ENCODE measurements at regions not wholly inside any gene's neighbourhood (a gene's known extent, or its start where the extent isn't known, plus 50 kb on each side); places are given as distances from the start of the nearest gene placed in this dataset.
A peak's percentile ranks its signal among the peaks of the same experiment; 100 is the strongest.
"Not testable (repeated sequence)": the region's sequence is repeated elsewhere in the genome, so short reads cannot be mapped to it uniquely, and the experiment has no call there.

DNA sequence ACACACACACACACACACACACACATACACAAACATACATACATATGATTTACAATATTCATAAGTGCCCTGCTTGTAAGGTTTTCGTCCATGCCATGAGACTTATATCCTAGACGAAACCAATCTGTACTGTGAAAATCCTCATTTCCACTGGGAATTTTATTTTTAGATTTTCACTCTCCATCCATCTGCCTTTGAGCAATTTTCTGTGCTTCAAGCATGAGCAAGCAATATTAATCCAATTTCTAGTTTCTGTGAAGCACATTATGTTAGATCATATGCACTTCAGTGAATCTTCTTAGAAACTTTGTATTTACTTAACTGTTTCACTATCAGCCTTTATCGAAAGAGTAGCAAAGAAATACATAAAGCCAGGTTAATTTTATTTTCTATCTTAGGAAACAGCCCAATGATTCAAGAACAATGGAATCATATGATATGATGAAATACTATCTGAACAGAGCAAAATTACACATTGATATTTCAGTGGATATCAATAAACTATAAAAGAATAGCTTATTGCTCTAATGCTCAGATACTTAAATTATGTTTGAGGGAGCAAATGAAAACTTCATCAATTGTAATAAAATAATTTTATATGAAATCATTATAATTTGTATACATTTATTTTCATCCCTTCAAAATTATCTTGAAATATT lies 1100.7 kb upstream of the MIR17HG start:
- no peak for DNase-seq (ENCODE audit: low read depth)

DNA sequence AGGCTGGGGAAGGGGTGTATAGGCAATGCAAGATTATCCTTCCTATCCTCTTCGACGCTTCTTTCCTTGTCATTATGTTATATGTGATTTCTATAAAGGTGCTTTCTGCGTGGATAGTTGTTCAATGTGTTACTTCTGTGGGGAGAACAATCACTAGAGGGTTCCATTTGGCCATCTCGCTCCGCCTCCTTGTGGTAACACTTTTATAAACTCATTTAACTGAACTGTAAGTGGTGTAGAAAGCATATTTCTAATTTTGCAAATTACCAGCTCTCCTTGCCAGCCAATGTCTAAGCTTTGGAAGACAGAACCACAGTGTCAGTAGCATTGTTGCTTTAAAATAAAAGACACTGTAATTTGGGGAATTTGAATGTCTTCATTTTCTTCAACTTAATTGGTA lies 1093.7 kb upstream of the MIR17HG start:
- peak; percentile 1 for DNase-seq (ENCODE audit: low read depth)

DNA sequence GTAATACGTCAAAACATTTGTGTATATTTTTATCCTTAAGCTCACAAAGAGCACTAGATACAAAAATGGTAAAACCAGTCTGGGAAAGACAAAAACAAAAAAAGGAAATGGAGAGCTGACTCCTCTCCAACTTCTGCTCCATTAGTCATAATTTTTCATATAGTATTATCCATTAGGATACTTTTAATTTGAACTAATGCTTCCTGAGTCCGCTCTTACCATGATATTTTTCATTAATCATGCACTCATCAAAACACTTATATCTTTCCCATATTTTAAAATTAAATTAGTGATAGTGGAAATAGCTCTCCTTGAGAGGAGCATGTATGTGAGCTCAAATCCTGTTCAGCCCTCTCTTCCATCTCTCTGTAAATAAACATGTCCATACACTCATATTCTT lies 1093.0 kb upstream of the MIR17HG start:
- no peak for DNase-seq (ENCODE audit: low read depth)

DNA sequence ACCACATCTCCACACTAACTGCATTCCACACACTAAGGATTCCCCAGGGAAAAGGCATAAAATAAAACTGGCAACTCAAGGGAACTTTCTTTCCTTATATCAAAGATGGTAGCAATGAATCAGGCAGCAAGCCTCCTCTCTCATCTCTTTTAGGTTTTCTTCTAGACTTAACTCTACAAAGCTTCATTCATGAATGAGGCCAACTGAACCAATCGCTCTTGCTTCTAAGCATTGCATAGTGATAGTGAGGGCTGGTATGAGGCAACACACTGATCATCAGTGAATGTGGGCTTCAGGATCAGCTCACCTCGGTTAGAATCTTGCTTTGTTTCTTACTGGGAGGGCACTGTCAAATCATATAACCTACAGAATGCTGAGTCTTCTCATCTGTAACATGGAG lies 1090.7 kb upstream of the MIR17HG start:
- no peak for DNase-seq (ENCODE audit: low read depth)

DNA sequence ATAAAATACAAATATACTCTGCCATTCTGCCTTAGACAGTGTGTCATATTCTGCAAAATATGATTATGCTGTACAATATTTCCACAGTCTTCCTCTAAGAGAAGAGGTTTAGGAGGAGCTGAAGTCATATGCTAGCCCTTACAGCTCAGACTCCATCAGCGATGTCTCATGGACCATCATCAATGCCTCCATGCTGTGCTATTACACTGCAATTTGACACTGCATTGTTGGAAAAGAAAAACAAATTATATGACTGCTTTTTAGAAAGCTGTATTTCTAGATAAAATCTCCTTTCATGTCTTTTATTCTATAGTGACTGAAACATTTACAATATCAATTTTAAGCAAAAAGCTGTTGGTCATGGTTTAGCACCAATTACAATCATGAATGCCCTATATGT lies 1089.4 kb upstream of the MIR17HG start:
- DNase-seq (ENCODE audit: low read depth) = no peak

DNA sequence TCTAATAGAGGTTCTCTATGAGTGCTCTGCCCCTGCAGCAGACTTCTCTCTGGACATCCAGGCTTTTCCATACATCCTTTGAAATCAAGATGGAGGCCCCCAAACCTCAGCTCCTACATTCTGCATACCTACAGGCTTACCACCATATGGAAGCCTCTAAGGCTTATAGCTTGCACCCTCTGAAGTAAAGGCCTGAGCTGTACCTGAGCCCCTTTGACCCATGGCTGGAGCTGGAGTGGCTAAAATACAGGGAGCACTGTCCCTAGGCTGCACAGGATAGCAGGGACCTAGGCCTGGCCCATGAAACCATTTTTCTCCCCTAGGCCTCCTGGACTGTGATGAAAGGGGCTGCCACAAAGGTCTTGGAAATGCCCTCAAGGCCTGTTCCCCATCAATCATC lies 1086.1 kb upstream of the MIR17HG start:
- no peak for DNase-seq (ENCODE audit: low read depth)

DNA sequence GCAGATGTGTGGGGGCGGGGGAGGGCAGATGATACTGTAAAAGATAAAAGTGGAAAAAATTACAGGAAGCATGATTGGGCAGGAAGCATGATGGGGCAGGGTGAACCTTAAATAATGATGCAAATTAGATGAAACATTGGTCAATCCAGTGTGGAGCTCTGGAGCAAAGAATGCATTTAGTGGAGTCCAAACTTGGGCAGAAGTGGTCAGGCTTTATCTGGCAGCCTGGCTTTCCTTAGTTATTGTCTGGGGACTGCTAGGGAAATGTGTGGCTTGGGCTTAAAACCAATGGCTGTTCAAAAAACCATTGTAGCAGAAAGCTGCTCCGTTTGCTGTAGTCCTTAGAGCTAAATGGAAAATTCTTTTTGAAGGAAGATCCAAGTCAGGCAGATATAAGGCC lies 1077.3 kb upstream of the MIR17HG start:
- peak; percentile 1 for DNase-seq (ENCODE audit: low read depth)

DNA sequence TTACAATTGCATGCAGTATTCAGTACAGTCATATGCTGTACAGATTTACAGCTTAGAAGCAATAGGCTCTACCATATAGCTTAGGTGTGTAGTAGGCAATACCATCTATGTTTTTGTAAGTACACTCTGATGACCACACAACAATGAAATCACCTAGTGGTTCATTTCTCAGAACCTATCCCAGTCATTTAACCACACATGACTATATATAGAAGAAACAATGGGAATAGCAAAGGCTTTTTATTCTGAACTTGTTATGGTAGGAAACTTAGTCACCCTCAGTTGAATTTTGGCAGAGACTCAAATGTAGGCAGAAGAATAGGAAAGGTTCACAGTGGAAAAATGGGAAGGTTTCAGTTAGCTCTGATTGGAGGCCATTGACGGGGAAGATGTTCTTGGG lies 1075.1 kb upstream of the MIR17HG start:
- DNase-seq (ENCODE audit: low read depth) = peak; percentile 46

DNA sequence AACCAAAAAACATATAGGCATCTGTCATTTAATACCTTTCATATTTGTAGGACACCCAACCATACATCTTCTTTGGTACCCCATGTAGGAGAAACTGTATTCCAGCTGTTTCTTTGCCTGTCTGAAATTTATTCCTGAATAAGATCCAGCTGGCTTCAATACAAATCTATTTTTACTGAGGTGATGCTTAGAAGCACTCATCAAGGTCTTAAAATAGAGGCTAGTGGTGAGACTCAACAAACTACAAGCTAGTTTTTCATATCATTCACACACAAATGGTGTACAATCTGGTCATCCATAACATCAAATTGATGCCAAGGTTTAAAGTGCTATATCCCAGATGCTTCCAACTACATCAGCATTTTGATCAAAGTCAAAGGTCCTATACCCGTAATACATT lies 1071.3 kb upstream of the MIR17HG start:
- DNase-seq (ENCODE audit: low read depth) = no peak

DNA sequence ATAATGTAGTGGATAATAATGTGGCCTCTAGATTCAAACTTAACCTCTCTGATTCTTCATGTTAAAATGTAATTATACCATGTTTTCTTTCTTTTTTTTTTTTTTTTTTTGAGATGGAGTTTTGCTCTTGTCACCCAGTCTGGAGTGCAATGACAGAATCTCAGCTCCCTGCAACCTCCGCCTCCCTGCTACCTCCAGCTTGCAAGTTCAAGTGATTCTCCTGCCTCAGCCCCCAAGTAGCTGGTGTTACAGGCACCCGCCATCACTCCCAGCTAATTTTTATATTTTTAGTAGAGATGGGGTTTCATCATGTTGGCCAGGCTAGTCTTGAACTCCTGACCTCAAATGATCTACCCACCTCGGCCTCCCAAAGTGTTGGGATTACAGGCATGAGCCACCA lies 1069.3 kb upstream of the MIR17HG start:
- DNase-seq (ENCODE audit: low read depth) = not testable (repeated sequence)

DNA sequence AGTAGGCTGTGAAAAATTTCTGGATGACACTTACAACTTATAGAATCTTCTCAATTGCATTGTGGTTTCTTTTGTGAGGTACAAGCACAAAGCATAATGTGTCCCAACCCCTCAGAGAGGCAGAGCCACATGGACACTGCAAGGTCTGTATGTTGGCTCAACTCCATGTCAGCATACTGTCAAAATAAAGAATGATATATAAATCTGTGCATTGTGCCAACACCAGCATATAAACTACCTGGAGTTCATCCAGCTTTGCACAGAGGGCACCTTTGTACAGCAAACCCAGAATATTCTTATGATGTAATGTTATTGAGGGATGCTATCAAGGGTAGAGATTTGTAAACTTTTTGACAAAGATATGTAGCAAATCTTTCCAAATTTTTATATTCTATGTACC lies 1065.8 kb upstream of the MIR17HG start:
- no peak for DNase-seq (ENCODE audit: low read depth)

DNA sequence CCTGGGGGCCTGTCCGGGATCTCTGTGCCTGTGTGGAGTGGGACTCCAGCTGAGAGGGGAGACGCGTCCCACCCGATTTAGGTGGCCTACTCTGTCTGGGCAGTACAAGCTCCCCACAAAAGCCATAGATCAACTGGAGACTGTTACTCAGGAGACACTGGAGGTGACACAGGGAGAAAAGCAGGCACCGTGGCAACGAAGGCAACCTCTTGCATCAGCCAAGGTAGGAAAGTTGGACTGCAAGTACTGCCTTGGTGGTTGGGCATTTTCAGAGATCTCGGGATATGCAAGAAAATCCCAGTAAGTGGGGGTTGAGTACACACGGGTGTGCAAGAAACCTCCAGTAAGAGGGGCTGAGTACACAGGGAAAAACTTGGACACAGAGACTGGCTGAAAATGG lies 1060.0 kb upstream of the MIR17HG start:
- no peak for DNase-seq (ENCODE audit: low read depth)

DNA sequence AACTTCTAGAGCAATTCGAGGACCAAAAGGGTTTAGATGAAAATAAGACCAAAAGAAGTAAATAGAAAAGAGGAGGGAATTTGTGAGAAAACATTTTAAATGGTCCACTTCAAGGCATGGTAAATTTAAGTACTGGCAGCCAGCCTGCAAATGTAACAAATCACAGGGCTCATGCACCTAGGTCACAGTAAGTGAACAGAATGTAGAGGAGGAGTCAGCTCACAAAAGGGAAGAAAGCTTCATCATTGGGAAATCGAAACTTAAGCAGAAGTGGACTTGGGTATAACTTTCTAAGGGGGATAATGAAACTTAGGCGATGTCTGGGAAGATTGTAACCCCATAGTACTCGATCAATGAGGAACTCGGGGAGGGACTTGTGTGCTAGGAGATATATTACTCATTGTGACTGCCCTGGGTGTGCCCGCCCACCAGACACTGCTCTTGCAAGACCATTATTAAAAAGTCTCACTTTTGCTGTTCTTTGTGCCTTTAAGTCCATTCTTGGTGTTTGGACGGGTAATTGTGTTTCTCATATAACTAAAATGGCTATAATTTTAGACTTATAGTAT lies 1053.6 kb upstream of the MIR17HG start:
- DNase-seq (ENCODE audit: low read depth) = no peak

DNA sequence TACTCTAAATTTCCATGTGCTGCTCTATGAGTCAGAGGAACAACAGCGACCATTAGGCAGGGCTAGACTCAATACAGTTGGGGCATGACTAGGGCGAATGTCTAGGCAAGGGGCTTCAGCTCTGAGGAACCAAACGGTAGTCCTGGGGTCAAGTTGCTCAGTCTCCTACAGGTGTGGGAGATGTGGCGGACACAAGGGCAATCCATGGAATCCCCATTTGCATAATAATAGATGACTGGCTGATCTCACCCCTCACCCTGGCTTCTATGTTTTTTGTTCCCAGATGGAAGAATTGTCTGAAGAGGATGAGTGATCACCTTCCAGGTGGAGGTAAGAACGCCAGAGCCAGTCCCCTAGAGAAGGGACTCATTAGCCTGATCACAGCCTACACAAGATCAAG lies 1048.2 kb upstream of the MIR17HG start:
- no peak for DNase-seq (ENCODE audit: low read depth)

DNA sequence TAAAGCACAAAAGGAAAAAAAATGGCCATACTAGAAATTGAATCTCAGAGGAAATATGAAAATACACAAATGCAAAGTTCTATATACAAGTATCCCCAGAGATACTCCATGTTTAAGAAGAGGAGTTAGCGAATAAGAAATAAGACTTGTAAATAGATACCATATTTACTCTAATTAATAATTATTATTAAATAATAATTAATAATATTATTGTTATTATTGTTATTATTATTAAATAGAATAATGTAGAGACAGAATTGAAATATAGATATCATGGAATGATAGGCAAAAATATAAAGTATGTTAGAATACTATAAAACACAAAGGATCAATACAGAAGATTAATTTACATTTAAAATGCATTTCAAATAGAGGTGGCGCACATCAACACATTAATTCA lies 1047.5 kb upstream of the MIR17HG start:
- DNase-seq (ENCODE audit: low read depth) = no peak

DNA sequence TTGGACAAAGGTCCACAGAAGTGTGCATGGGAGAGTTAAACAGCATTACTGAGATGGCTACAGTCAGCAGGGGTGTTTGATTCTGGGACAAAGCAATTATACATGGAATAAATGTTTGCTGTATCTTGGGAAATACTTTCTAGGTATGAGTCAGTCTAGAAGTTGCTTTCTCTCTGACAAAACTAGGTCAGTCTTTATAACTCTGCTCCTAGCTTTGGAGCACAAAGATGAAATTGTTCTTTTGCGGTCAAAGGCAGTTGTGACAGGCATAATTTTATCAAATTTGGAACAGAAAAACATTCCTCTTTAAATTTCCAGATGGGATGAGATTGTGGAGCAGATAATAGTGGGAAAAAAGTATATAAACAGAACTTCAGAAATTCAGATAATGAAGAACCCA lies 1045.4 kb upstream of the MIR17HG start:
- peak; percentile 94 for DNase-seq (ENCODE audit: low read depth)

DNA sequence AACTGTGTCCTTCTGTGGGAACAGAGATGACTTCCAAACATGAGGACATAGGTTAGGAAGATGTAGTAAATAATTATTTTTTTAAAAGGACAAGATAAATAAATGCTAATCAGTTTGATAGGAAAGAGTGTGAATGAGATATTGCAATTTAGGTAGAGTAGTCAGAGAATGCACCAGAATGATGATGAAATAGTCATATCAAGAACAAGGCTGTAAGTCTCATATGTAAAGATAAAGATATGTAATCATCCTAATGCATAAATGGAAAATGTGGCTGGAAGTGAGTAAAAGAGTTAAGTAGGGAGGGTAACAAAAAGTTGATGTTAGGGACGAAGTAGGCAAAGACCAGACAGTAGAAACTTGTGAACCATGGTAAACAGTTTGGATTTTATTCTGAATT lies 1041.7 kb upstream of the MIR17HG start:
- no peak for DNase-seq (ENCODE audit: low read depth)

DNA sequence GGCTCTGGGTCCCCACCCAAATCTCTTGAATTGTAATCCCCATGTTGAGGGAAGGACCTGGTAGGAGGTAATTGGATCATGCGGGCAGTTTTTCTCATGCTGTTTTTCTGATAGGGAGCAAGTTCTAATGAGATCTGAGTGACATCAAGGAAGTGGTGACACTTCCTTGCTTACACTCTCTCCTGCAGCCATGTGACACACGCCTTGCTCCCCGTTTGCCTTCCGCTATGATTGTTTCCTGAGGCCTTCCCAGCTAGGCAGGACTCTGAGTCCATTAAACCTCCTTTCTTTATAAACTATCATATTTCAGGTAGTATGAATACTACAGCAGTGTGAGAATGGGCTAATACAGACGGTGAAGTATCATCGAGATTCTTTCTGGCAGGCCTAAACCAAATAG lies 1040.4 kb upstream of the MIR17HG start:
- DNase-seq (ENCODE audit: low read depth) = no peak

DNA sequence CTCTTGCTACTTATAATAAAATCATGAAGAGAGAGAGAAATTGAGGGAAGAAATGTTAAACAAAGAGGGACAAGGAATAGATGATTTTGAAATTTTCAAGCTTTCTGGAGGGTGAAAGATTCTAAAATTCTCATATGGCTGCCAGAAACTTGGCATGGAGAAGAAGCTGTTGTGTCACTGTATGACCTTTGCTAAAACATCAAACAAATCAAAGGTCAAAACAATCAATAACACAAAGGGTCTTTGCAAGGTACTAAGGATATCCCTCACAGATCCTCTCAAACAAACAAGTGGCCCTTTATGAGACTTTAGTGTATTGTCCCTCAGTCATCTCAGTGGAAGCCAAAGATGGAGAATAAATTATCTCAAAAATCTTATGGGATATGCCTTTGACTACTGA lies 1039.2 kb upstream of the MIR17HG start:
- no peak for DNase-seq (ENCODE audit: low read depth)

DNA sequence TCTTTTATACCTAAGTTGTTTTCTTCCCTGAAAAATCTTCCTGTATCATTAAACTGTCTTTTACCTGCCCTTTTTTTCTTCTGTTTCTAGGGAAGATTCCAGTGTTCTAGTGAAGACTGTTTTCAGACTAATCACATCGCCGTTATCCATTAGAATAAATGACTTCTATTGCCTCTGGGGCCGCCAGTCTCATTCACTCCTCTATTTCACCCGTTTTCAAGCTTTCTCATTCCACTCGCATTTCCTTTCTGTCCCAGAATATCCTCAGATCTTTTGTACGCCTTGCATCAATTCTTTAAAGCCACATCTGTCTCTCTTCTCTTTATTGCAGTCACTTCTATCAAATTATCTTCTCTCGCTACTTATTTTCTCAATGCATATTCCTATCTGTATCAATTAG lies 1035.6 kb upstream of the MIR17HG start:
- DNase-seq (ENCODE audit: low read depth) = no peak

DNA sequence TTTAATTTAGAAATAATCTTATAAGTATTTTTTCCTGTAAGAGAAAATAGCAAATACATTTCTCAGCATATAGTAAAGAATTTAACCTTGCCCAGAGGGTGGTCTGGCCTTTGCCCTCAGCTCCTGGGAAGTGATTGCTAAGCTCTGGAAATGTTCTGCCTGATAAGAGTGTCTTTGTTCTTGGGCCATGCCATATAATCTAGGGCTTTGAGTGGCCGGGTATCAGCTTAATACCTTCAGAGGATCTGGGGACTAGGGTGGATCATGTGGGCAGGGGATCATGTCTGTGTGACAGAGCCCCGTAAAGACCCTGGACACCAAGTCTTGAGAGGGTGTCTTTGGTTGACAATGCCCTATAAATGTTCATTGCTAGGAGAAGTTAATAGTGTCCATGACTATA lies 1032.4 kb upstream of the MIR17HG start:
- DNase-seq (ENCODE audit: low read depth) = no peak

DNA sequence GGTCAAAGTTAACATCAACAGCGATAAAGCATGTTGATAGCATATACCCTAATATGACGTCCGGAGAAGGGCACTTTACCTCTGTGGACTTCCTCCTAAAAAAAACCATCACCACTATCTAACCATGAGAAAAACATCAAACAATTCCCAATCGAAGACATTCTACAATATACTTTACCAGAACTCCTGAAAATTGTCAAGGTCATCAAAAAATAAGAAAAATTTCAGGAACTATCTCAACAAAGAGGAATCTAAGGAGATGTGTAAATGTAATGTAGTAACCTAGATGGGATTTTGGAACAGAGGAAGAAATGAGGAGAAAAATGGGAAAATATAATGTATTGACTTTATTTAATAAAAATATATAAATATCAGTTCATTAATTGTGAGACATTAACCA lies 1026.8 kb upstream of the MIR17HG start:
- no peak for DNase-seq (ENCODE audit: low read depth)

DNA sequence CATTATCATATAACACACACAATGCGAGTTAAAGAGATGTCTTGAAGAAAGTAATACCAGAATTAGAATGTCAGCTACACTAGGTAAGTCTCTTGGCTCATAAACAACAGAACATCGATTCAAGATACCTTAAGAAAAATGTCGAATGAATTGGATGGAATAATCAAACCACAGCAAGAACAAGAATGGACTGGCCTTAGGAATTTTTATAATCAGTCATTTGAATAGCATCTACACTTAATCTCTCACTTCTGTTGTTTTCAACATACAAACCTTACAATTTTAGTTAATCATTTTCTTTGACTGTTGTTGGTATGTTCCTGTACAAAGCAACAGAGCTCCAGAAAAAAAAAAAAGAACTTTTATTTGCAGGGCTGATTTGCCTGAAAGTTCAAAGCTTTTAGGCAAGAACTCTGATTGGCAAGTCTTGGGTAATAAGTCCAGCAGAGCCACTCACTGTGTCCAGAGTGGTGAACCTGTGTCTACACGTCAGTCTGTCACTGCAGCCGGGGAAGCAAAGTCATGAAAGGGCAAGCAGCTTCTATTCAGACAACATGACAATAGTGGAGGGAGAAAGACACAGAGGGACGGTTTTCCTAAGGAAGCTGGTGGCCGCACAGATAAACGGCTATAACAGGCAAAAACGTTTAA lies 1026.1 kb upstream of the MIR17HG start:
- no peak for DNase-seq (ENCODE audit: low read depth)

DNA sequence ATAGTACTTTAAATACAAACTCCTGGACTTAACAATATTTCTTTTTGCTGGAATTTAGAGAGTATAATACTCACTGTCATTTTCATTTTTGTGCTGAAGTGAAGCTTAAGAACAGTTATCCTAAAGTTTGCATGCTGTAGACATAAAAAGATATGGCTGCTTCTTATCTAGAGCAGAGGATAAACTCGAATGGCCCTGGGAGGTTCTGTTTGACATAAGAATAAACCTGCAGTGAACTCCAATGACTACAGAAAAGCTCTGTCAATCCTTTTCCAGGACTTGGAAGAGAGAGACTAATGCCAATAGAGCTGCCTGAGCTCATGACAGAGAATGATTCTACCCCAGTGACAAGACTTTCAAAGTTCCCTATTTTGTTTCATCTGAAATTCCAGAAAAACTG lies 1017.8 kb upstream of the MIR17HG start:
- no peak for DNase-seq (ENCODE audit: low read depth)

All from amniotic epithelial cell (primary cell).